OCI-LY3 (cell line): ENCODE measurements at regions not wholly inside any gene's neighbourhood (a gene's known extent, or its start where the extent isn't known, plus 50 kb on each side); places are given as distances from the start of the nearest gene placed in this dataset.

Source experiments
- EZH2phosphoT487 ChIP-seq: fragments of 200-600 bp; shearing (Covaris generic); IDR thresholded peaks from 2 replicates; pipeline ENCODE4 v1.6.1; 2018; ENCODE audit warnings: antibody characterized with exemption, mixed run types, low read depth
- TF ChIP-seq, protein P1 (sequence below): fragments of 200-600, 300-600 bp; sonication (generic); IDR thresholded peaks from 2 replicates; pipeline ENCODE4 v1.5.1; 2014; ENCODE audit warnings: antibody characterized with exemption, low read length, low read depth

DNA sequence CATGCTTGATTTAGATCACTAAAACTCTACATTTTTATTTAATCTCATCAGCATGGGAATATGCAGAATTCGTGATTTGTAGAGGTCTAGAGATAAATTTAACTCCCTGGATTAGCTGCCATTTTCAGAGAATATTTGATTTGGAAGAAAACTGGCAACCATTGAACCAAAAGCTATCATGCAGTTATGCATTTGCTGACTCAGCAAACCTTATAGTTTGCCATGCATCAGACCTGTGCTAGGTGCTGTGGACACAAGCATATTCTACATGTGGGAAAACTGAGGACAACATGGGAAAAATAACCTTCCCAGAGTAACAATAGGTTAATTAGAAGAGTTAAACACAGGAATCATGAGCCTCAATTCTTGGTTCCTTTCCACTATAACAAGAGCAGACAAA, 54.7 kb upstream of the TP63 start:
- TF ChIP-seq, protein P1, sequence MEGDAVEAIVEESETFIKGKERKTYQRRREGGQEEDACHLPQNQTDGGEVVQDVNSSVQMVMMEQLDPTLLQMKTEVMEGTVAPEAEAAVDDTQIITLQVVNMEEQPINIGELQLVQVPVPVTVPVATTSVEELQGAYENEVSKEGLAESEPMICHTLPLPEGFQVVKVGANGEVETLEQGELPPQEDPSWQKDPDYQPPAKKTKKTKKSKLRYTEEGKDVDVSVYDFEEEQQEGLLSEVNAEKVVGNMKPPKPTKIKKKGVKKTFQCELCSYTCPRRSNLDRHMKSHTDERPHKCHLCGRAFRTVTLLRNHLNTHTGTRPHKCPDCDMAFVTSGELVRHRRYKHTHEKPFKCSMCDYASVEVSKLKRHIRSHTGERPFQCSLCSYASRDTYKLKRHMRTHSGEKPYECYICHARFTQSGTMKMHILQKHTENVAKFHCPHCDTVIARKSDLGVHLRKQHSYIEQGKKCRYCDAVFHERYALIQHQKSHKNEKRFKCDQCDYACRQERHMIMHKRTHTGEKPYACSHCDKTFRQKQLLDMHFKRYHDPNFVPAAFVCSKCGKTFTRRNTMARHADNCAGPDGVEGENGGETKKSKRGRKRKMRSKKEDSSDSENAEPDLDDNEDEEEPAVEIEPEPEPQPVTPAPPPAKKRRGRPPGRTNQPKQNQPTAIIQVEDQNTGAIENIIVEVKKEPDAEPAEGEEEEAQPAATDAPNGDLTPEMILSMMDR: no peak
- TF ChIP-seq EZH2phosphoT487: no peak
